Keratinocyte (primary cell): ENCODE measurements at regions not wholly inside any gene's neighbourhood (a gene's known extent, or its start where the extent isn't known, plus 50 kb on each side); places are given as distances from the start of the nearest gene placed in this dataset.

Experiments used
- CTCF ChIP-seq, 3 experiments: IDR thresholded peaks in 1 of 3; conservative IDR thresholded peaks in 1 of 3; optimal IDR thresholded peaks in 1 of 3; 2 replicates in 2 of 3; 3 replicates in 1 of 3; pipeline versions ENCODE3 to v1.5.1; 2011; ENCODE audit warnings: low read length in 3 of 3, mild to moderate bottlenecking in 3 of 3, moderate library complexity in 2 of 3, control low read depth in 1 of 3, inconsistent platforms in 1 of 3; ENCODE audit not compliant: insufficient read depth in 2 of 3; ENCODE audit errors: extremely low read depth in 1 of 3
- EZH2 ChIP-seq: IDR thresholded peaks from one replicate; pipeline ENCODE4 v1.6.1; 2012; ENCODE audit warnings: inconsistent platforms, mild to moderate bottlenecking, low read length, moderate library complexity

- TF ChIP-seq EZH2: no peak
- no peak for TF ChIP-seq CTCF (optimal IDR thresholded peaks at IDR 0.05 in 1 of 3, IDR thresholded peaks at IDR 0.05 in 1 of 3, conservative IDR thresholded peaks at IDR 0.05 in 1 of 3; ENCODE audit: extremely low read depth in 1 of 3, insufficient read depth in 2 of 3, low read length in 3 of 3)
These were observed 353.6 kb downstream of the TMEM121 start for GRCh38 chr14:105879867-105880561.
